ENCODE measurements at regions not wholly inside any gene's neighbourhood (a gene's known extent, or its start where the extent isn't known, plus 50 kb on each side); places are given as distances from the start of the nearest gene placed in this dataset.

- TF ChIP-seq CTCF (IDR thresholded peaks at IDR 0.05; ENCODE audit: borderline replicate concordance, control extremely low read depth, extremely low read depth, insufficient read depth, missing control alignments) = no peak
- no peak for DNase-seq (ENCODE audit: low spot score)
These were observed 490.2 kb downstream of the TLL1 start for GRCh38 chr4:166363198-166363597.

GRCh38 chr4:166366012-166366411 lies 493.0 kb downstream of the TLL1 start:
- no peak for DNase-seq (ENCODE audit: low spot score)
- TF ChIP-seq CTCF (IDR thresholded peaks at IDR 0.05; ENCODE audit: borderline replicate concordance, control extremely low read depth, extremely low read depth, insufficient read depth, missing control alignments) = no peak
- in situ Hi-C loops (cut with MboI; ENCODE audit: low sequenced_read_pairs, unreplicated experiment) = no loop called here

More at GRCh38 chr4:166363198-166363597, 490.2 kb downstream of the TLL1 start:
- in situ Hi-C loops (cut with MboI; ENCODE audit: low sequenced_read_pairs, unreplicated experiment) = no loop called here

- no peak for TF ChIP-seq CTCF (IDR thresholded peaks at IDR 0.05; ENCODE audit: borderline replicate concordance, control extremely low read depth, extremely low read depth, insufficient read depth, missing control alignments)
- in situ Hi-C loops (cut with MboI; ENCODE audit: low sequenced_read_pairs, unreplicated experiment) = no loop called here
- DNase-seq (ENCODE audit: low spot score) = no peak
These were observed 504.5 kb downstream of the TLL1 start for GRCh38 chr4:166377578-166377977.

GRCh38 chr4:166386491-166387360 lies 513.7 kb downstream of the TLL1 start:
- no peak for TF ChIP-seq CTCF (IDR thresholded peaks at IDR 0.05; ENCODE audit: borderline replicate concordance, control extremely low read depth, extremely low read depth, insufficient read depth, missing control alignments)
- in situ Hi-C loops (cut with MboI; ENCODE audit: low sequenced_read_pairs, unreplicated experiment) = no loop called here
- DNase-seq (ENCODE audit: low spot score) = no peak

- no peak for TF ChIP-seq CTCF (IDR thresholded peaks at IDR 0.05; ENCODE audit: borderline replicate concordance, control extremely low read depth, extremely low read depth, insufficient read depth, missing control alignments)
- no peak for DNase-seq (ENCODE audit: low spot score)
- in situ Hi-C loops (cut with MboI; ENCODE audit: low sequenced_read_pairs, unreplicated experiment) = no loop called here
These were observed 518.5 kb downstream of the TLL1 start for GRCh38 chr4:166391501-166391900.

GRCh38 chr4:166399021-166399420 lies 526.0 kb downstream of the TLL1 start:
- TF ChIP-seq CTCF (IDR thresholded peaks at IDR 0.05; ENCODE audit: borderline replicate concordance, control extremely low read depth, extremely low read depth, insufficient read depth, missing control alignments) = no peak
- DNase-seq (ENCODE audit: low spot score) = no peak
- in situ Hi-C loops (cut with MboI; ENCODE audit: low sequenced_read_pairs, unreplicated experiment) = no loop called here
